GM12873 (cell line): ENCODE measurements at regions not wholly inside any gene's neighbourhood (a gene's known extent, or its start where the extent isn't known, plus 50 kb on each side); places are given as distances from the start of the nearest gene placed in this dataset.

Experiments used
- CTCF ChIP-seq: IDR thresholded peaks from 2 replicates; pipeline ENCODE4 v1.5.1; 2012; ENCODE audit warnings: low read depth, mild to moderate bottlenecking, moderate library complexity, low read length, control low read depth; ENCODE audit not compliant: insufficient read depth; ENCODE audit errors: missing control alignments

- TF ChIP-seq CTCF, result no peak
Measured at GRCh38 chr3:43950775-43951174, 260.0 kb downstream of the ABHD5 start.

DNA sequence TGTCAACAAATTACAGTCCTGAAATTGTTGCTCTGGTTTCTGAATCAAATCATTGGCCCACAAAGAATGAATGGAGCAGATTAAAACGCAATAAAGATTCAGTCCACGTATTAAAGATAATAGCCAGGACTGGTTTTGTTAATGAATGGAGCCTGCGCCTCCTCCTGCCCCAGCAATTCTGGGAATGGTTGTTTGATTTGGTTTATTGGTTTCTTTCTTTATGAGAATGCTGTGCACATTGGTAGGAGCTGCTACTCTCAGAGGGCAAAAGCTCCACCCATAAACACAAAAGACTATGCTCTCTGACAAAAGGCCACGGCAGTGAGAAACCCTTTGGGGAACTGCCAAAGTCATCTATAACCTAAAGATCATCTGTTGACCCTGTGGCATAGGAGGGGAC lies 261.1 kb downstream of the ABHD5 start:
- no peak for TF ChIP-seq CTCF

DNA sequence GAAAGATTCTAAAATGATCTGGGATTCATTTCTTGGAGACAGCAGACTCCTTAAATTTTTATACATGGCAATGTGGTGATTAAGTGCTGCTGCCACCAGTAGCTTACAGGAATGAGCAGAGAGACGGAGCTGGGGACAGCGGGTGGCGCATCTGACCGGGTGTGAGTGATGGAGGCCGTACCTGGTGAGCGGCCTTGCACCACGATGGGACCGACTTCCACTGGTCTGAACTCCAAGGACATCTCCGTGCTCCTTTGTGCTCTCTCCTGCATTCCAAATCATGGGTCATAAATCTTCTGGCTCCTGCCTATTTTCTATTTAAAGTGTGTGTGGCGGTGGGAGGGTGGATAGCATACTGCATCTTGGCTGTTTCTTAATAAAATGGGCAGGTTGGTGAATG lies 262.6 kb downstream of the ABHD5 start:
- no peak for TF ChIP-seq CTCF

DNA sequence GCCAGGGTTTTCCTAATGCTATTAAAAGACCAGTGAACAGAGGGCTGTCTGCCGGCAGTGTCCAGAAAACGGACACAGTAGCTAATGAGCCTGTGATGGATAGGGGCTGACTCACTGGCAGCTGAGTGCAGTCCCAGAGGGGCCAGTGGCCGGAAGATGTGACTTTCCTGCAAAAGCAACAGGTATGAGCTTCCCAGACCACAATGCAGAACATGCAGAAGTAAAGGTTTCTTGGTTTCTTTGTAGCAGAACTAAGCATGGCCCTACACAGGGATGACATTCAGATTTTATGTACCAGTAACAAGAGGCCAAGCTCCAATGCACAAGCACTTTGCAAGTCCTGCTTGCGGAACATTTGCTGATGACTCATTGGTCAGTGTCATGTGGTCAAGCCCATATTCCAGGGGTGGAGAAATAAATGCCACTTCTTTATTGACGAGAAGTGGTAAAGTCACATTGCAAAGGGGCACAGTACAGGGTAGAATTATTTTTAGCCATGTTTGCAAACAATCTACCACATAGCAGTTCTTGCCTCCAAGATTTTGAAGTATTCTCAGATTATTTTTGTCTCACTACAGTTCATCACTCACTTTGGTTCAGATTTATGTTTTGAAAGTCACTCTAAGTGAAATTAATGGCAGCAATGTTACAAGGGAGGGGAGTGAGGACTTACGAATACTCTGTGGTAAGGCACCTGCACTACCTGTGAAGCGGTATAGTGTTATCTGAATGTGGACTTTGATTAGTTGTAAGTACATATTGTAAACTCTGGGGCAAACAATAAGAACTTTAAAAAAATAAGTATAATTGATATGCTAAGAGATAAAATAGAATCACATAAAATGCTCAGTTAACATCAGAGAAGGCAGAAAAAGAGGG lies 263.3 kb downstream of the ABHD5 start:
- TF ChIP-seq CTCF, result no peak

DNA sequence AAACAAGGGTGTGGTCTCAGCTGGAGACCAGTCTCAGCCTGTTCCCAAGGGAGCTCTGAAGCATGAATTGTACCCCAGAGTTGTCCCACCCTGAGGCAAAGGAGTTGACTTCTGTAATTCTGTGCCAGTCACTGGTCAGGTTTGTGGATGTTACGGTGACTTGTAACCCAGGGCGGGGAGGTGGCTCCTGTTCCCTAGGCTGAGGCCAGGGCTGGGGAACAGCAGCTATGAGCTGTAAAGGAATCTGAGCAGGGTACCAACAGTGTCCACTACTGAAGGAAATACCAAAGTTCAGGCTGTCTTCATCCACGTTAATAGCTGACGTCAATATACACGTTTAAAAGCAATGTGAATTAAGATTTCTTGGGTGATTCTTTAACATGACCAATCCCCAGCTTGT lies 266.2 kb downstream of the ABHD5 start:
- no peak for TF ChIP-seq CTCF

GRCh38 chr3:43957553-43957952 lies 266.8 kb downstream of the ABHD5 start:
- TF ChIP-seq CTCF, result no peak

GRCh38 chr3:43958005-43958770 lies 267.4 kb downstream of the ABHD5 start:
- TF ChIP-seq CTCF, result no peak
